ENCODE measurements at regions not wholly inside any gene's neighbourhood (a gene's known extent, or its start where the extent isn't known, plus 50 kb on each side); places are given as distances from the start of the nearest gene placed in this dataset.
A peak's percentile ranks its signal among the peaks of the same experiment; 100 is the strongest.

- no peaks in the 10 kb centered on the region for H3K4me1 ChIP-seq
- no peaks in the 10 kb centered on the region for H3K27me3 ChIP-seq
- no peak overlapping the region for H3K27ac ChIP-seq
- no peak for TF ChIP-seq Cebpa-rat (IDR thresholded peaks at IDR 0.05)
- H3K36me3 ChIP-seq: no peaks in the 10 kb centered on the region
- no peak overlapping the region for H3K4me3 ChIP-seq
- H3K9ac ChIP-seq: no peak overlapping the region
- H3K9me3 ChIP-seq (replicated peaks in 1 of 11): peaks cover 0 to 14% (median 0%) of the 10 kb centered on the region in 11 experiments; a peak in 4 of 22 replicates
- no peak overlapping the region for H3K4me2 ChIP-seq
- no peaks in the 10 kb centered on the region for H4K20me1 ChIP-seq
These were observed 540.8 kb upstream of the ROBO1 start for GRCh38 chr3:80308637-80309036.

- Histone ChIP-seq H3K4me3 (no peak overlapping the region), H3K27me3 (no peaks in the 10 kb centered on the region), H3K4me2 (no peak overlapping the region), H3K9ac (no peak overlapping the region), H4K20me1 (no peaks in the 10 kb centered on the region), H3K9me3 (replicated peaks in 1 of 11) (peaks cover 0 to 14% (median 0%) of the 10 kb centered on the region in 11 experiments; a peak in 3 of 22 replicates), H3K36me3 (no peaks in the 10 kb centered on the region), H3K4me1 (no peaks in the 10 kb centered on the region), H3K27ac (no peak overlapping the region)
- no peak for TF ChIP-seq Cebpa-rat (IDR thresholded peaks at IDR 0.05)
These were observed 540.0 kb upstream of the ROBO1 start for GRCh38 chr3:80307844-80308243.

GRCh38 chr3:80297720-80298119 is 529.9 kb upstream of the ROBO1 start:
- H4K20me1 ChIP-seq: no peaks in the 10 kb centered on the region
- no peaks in the 10 kb centered on the region for H3K4me1 ChIP-seq
- H3K27ac ChIP-seq: no peak overlapping the region
- H3K27me3 ChIP-seq: no peaks in the 10 kb centered on the region
- H3K9ac ChIP-seq: no peak overlapping the region
- no peaks in the 10 kb centered on the region for H3K9me3 ChIP-seq (replicated peaks in 1 of 11)
- no peak for TF ChIP-seq Cebpa-rat (IDR thresholded peaks at IDR 0.05)
- H3K36me3 ChIP-seq: no peaks in the 10 kb centered on the region
- no peak overlapping the region for H3K4me2 ChIP-seq
- no peak overlapping the region for H3K4me3 ChIP-seq

GRCh38 chr3:80285388-80285787 is 517.6 kb upstream of the ROBO1 start:
- Histone ChIP-seq H3K36me3 (no peaks in the 10 kb centered on the region), H3K4me3 (no peak overlapping the region), H3K4me2 (no peak overlapping the region), H3K27me3 (no peaks in the 10 kb centered on the region), H4K20me1 (no peaks in the 10 kb centered on the region), H3K27ac (no peak overlapping the region), H3K4me1 (no peaks in the 10 kb centered on the region), H3K9ac (no peak overlapping the region), H3K9me3 (replicated peaks in 1 of 11) (no peaks in the 10 kb centered on the region)
- TF ChIP-seq Cebpa-rat (IDR thresholded peaks at IDR 0.05): no peak

GRCh38 chr3:80283783-80284182 is 516.0 kb upstream of the ROBO1 start:
- no peak for TF ChIP-seq Cebpa-rat (IDR thresholded peaks at IDR 0.05)
- Histone ChIP-seq H3K4me1 (no peaks in the 10 kb centered on the region), H3K27ac (no peak overlapping the region), H3K4me3 (no peak overlapping the region), H3K36me3 (no peaks in the 10 kb centered on the region), H4K20me1 (no peaks in the 10 kb centered on the region), H3K4me2 (no peak overlapping the region), H3K9me3 (replicated peaks in 1 of 11) (no peaks in the 10 kb centered on the region), H3K9ac (no peak overlapping the region), H3K27me3 (no peaks in the 10 kb centered on the region)

- no peaks in the 10 kb centered on the region for H4K20me1 ChIP-seq
- TF ChIP-seq Cebpa-rat (IDR thresholded peaks at IDR 0.05): no peak
- no peaks in the 10 kb centered on the region for H3K27me3 ChIP-seq
- H3K4me3 ChIP-seq: no peak overlapping the region
- no peak overlapping the region for H3K27ac ChIP-seq
- H3K9me3 ChIP-seq (replicated peaks in 1 of 11): no peaks in the 10 kb centered on the region
- no peak overlapping the region for H3K9ac ChIP-seq
- no peaks in the 10 kb centered on the region for H3K36me3 ChIP-seq
- H3K4me1 ChIP-seq: no peaks in the 10 kb centered on the region
- H3K4me2 ChIP-seq: no peak overlapping the region
These were observed 510.3 kb upstream of the ROBO1 start for GRCh38 chr3:80278056-80278455.

GRCh38 chr3:80275120-80275519 is 507.3 kb upstream of the ROBO1 start:
- H3K27me3 ChIP-seq: no peaks in the 10 kb centered on the region
- no peaks in the 10 kb centered on the region for H3K4me1 ChIP-seq
- no peaks in the 10 kb centered on the region for H3K9me3 ChIP-seq (replicated peaks in 1 of 11)
- H3K4me2 ChIP-seq: no peak overlapping the region
- TF ChIP-seq Cebpa-rat (IDR thresholded peaks at IDR 0.05): no peak
- no peaks in the 10 kb centered on the region for H4K20me1 ChIP-seq
- H3K27ac ChIP-seq: no peak overlapping the region
- no peaks in the 10 kb centered on the region for H3K36me3 ChIP-seq
- no peak overlapping the region for H3K9ac ChIP-seq
- no peak overlapping the region for H3K4me3 ChIP-seq

- no peaks in the 10 kb centered on the region for H3K36me3 ChIP-seq
- peaks cover 0 to 4% (median 0%) of the 10 kb centered on the region in 10 experiments; a peak in 1 of 20 replicates for H3K4me1 ChIP-seq
- TF ChIP-seq Cebpa-rat (IDR thresholded peaks at IDR 0.05): no peak
- no peak overlapping the region for H3K4me3 ChIP-seq
- H3K4me2 ChIP-seq: peak overlapping the region in 1 of 11 experiments; percentile 26; a peak in 1 of 22 replicates
- no peak overlapping the region for H3K9ac ChIP-seq
- H3K27me3 ChIP-seq: no peaks in the 10 kb centered on the region
- H4K20me1 ChIP-seq: no peaks in the 10 kb centered on the region
- H3K27ac ChIP-seq: no peak overlapping the region
- no peaks in the 10 kb centered on the region for H3K9me3 ChIP-seq (replicated peaks in 1 of 11)
These were observed 495.5 kb upstream of the ROBO1 start for GRCh38 chr3:80263260-80263659.

GRCh38 chr3:80261082-80261481 is 493.3 kb upstream of the ROBO1 start:
- H3K4me1 ChIP-seq: peaks cover 0 to 4% (median 0%) of the 10 kb centered on the region in 10 experiments; a peak in 1 of 20 replicates
- no peak overlapping the region for H3K27ac ChIP-seq
- H3K27me3 ChIP-seq: no peaks in the 10 kb centered on the region
- H3K36me3 ChIP-seq: no peaks in the 10 kb centered on the region
- H3K4me2 ChIP-seq: no peak overlapping the region
- TF ChIP-seq Cebpa-rat (IDR thresholded peaks at IDR 0.05): no peak
- H3K9me3 ChIP-seq (replicated peaks in 1 of 11): no peaks in the 10 kb centered on the region
- H4K20me1 ChIP-seq: no peaks in the 10 kb centered on the region
- H3K4me3 ChIP-seq: no peak overlapping the region
- no peak overlapping the region for H3K9ac ChIP-seq

GRCh38 chr3:80259736-80260135 is 491.9 kb upstream of the ROBO1 start:
- no peak overlapping the region for H3K4me2 ChIP-seq
- peaks cover 0 to 4% (median 0%) of the 10 kb centered on the region in 10 experiments; a peak in 1 of 20 replicates for H3K4me1 ChIP-seq
- H3K9ac ChIP-seq: no peak overlapping the region
- no peak for TF ChIP-seq Cebpa-rat (IDR thresholded peaks at IDR 0.05)
- no peaks in the 10 kb centered on the region for H3K27me3 ChIP-seq
- no peak overlapping the region for H3K27ac ChIP-seq
- no peaks in the 10 kb centered on the region for H3K36me3 ChIP-seq
- no peak overlapping the region for H3K4me3 ChIP-seq
- H3K9me3 ChIP-seq (replicated peaks in 1 of 11): no peaks in the 10 kb centered on the region
- no peaks in the 10 kb centered on the region for H4K20me1 ChIP-seq

Data from BLaER1 treated with 17β-estradiol and CSF1 and Interleukin-3, amounts not matched to agents 10 nM and 100 nM (cell line).